Right atrium auricular region (tissue), 2 donors: ENCODE measurements at regions not wholly inside any gene's neighbourhood (a gene's known extent, or its start where the extent isn't known, plus 50 kb on each side); places are given as distances from the start of the nearest gene placed in this dataset.

Experiments
- DNase-seq: peaks from one replicate; pipeline ENCODE4 v3.0.0-alpha.2; 2019; ENCODE audit warnings: low spot score
- H3K27ac ChIP-seq, 2 donors: fragments of 200-600 bp; sonication (generic); 1 replicate in 1 of 2; 2 replicates in 1 of 2; pipeline ENCODE4 v1.5.1; 2016 to 2019
- H3K27me3 ChIP-seq, 2 donors: fragments of 200-600 bp; sonication (generic); one replicate each; pipeline versions ENCODE4 v1.5.1 to v1.6.0; 2017 to 2019
- H3K36me3 ChIP-seq: fragments of 200-600 bp; sonication (generic); one replicate; pipeline ENCODE4 v1.5.1; 2016
- H3K4me1 ChIP-seq, 2 donors: fragments of 200-600 bp; sonication (generic); one replicate each; pipeline versions ENCODE4 v1.5.1 to v1.6.0; 2017 to 2019
- H3K4me3 ChIP-seq, 2 donors: fragments of 200-600 bp; sonication (generic); 1 replicate in 1 of 2; 2 replicates in 1 of 2; pipeline ENCODE4 v1.5.1; 2017 to 2019; ENCODE audit warnings: mild to moderate bottlenecking in 1 of 2, moderate library complexity in 1 of 2
- H3K9me3 ChIP-seq, 2 donors: fragments of 200-600 bp; sonication (generic); one replicate each; pipeline ENCODE4 v1.5.1; 2019
- CTCF ChIP-seq, 2 donors: fragments of 200-600 bp; sonication (generic); IDR thresholded peaks; one replicate each; pipeline ENCODE4 v1.5.1; 2019; ENCODE audit warnings: antibody characterized with exemption in 2 of 2

- H3K27ac ChIP-seq = no peak overlapping the region
- no peaks in the 10 kb centered on the region for H3K27me3 ChIP-seq
- no peak for TF ChIP-seq CTCF (IDR thresholded peaks at IDR 0.05)
- no peak overlapping the region for H3K4me3 ChIP-seq
- no peak for DNase-seq
- H3K9me3 ChIP-seq = no peaks in the 10 kb centered on the region
- H3K36me3 ChIP-seq = no peaks in the 10 kb centered on the region
- H3K4me1 ChIP-seq = no peaks in the 10 kb centered on the region
Measured at GRCh38 chr2:22934747-22935146, 450.2 kb upstream of the KLHL29 start.

- Histone ChIP-seq H3K4me3 (no peak overlapping the region), H3K27ac (no peak overlapping the region), H3K4me1 (no peaks in the 10 kb centered on the region), H3K27me3 (no peaks in the 10 kb centered on the region), H3K36me3 (no peaks in the 10 kb centered on the region), H3K9me3 (no peaks in the 10 kb centered on the region)
- DNase-seq = no peak
- no peak for TF ChIP-seq CTCF (IDR thresholded peaks at IDR 0.05)
Measured at GRCh38 chr2:22942441-22942840, 442.5 kb upstream of the KLHL29 start.

- TF ChIP-seq CTCF (IDR thresholded peaks at IDR 0.05) = no peak
- Histone ChIP-seq H3K27me3 (no peaks in the 10 kb centered on the region), H3K4me1 (no peaks in the 10 kb centered on the region), H3K27ac (no peak overlapping the region), H3K36me3 (no peaks in the 10 kb centered on the region), H3K4me3 (no peak overlapping the region), H3K9me3 (no peaks in the 10 kb centered on the region)
- DNase-seq = no peak
Measured at GRCh38 chr2:22944143-22944542, 440.8 kb upstream of the KLHL29 start.

GRCh38 chr2:22946553-22946952, 438.4 kb upstream of the KLHL29 start:
- no peak for DNase-seq
- H3K27ac ChIP-seq = no peak overlapping the region
- H3K27me3 ChIP-seq = no peaks in the 10 kb centered on the region
- no peaks in the 10 kb centered on the region for H3K4me1 ChIP-seq
- H3K4me3 ChIP-seq = no peak overlapping the region
- TF ChIP-seq CTCF (IDR thresholded peaks at IDR 0.05) = no peak
- H3K36me3 ChIP-seq = no peaks in the 10 kb centered on the region
- H3K9me3 ChIP-seq = no peaks in the 10 kb centered on the region

DNA sequence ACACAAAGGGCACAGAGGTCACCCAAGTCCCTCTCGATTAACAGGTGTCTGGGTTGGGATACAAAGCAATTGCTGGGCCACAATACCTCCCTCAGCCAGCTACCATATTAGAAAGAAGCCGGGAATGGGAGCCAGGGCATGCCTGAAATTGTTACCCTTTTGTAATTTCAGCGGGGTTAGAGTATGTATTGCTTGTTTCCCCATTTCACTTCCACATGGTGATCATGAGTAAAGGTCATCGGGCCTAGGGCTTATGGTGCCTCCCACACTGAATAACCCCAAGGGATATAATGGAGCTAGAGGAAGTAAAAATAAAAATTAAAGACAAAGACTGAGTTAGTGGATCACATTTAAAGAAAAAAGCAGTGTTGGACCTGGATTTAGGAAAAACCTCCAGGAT, 437.2 kb upstream of the KLHL29 start:
- DNase-seq = no peak
- TF ChIP-seq CTCF (IDR thresholded peaks at IDR 0.05) = no peak

GRCh38 chr2:22950431-22950830, 434.5 kb upstream of the KLHL29 start:
- Histone ChIP-seq H3K4me3 (no peak overlapping the region), H3K27me3 (no peaks in the 10 kb centered on the region), H3K36me3 (no peaks in the 10 kb centered on the region), H3K4me1 (no peaks in the 10 kb centered on the region), H3K9me3 (no peaks in the 10 kb centered on the region), H3K27ac (no peak overlapping the region)
- no peak for DNase-seq
- no peak for TF ChIP-seq CTCF (IDR thresholded peaks at IDR 0.05)

More for the DNA sequence above, 437.2 kb upstream of the KLHL29 start:
- Histone ChIP-seq H3K4me1 (no peaks in the 10 kb centered on the region), H3K36me3 (no peaks in the 10 kb centered on the region), H3K27ac (no peak overlapping the region), H3K4me3 (no peak overlapping the region), H3K27me3 (no peaks in the 10 kb centered on the region), H3K9me3 (no peaks in the 10 kb centered on the region)
